ENCODE measurements at regions not wholly inside any gene's neighbourhood (a gene's known extent, or its start where the extent isn't known, plus 50 kb on each side); places are given as distances from the start of the nearest gene placed in this dataset.
"Not testable (repeated sequence)": the region's sequence is repeated elsewhere in the genome, so short reads cannot be mapped to it uniquely, and the experiment has no call there.

GRCh38 chr3:177890359-177890683 is 645.9 kb upstream of the KCNMB2 start:
- no peak overlapping the region for H3K27ac ChIP-seq
- H3K4me1 ChIP-seq (replicated peaks in 1 of 2), result peaks cover 5 to 8% of the 10 kb centered on the region in 2 donors
- no peaks in the 10 kb centered on the region for H3K27me3 ChIP-seq
- no peak for TF ChIP-seq POLR2A (IDR thresholded peaks at IDR 0.05)
- TF ChIP-seq, protein P1, sequence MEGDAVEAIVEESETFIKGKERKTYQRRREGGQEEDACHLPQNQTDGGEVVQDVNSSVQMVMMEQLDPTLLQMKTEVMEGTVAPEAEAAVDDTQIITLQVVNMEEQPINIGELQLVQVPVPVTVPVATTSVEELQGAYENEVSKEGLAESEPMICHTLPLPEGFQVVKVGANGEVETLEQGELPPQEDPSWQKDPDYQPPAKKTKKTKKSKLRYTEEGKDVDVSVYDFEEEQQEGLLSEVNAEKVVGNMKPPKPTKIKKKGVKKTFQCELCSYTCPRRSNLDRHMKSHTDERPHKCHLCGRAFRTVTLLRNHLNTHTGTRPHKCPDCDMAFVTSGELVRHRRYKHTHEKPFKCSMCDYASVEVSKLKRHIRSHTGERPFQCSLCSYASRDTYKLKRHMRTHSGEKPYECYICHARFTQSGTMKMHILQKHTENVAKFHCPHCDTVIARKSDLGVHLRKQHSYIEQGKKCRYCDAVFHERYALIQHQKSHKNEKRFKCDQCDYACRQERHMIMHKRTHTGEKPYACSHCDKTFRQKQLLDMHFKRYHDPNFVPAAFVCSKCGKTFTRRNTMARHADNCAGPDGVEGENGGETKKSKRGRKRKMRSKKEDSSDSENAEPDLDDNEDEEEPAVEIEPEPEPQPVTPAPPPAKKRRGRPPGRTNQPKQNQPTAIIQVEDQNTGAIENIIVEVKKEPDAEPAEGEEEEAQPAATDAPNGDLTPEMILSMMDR (IDR thresholded peaks at IDR 0.05), result no peak
- 47 to 56% (median 52%) methylated on average over 2 of the region's 2 CpGs for WGBS, 4 donors
- intact Hi-C loops (cut with DNase I), result no loop called here
- H3K4me3 ChIP-seq, result no peak overlapping the region
- no peak for DNase-seq
- no peaks in the 10 kb centered on the region for H3K36me3 ChIP-seq (replicated peaks in 1 of 2)
- no peaks in the 10 kb centered on the region for H3K9me3 ChIP-seq (replicated peaks in 1 of 3)

DNA sequence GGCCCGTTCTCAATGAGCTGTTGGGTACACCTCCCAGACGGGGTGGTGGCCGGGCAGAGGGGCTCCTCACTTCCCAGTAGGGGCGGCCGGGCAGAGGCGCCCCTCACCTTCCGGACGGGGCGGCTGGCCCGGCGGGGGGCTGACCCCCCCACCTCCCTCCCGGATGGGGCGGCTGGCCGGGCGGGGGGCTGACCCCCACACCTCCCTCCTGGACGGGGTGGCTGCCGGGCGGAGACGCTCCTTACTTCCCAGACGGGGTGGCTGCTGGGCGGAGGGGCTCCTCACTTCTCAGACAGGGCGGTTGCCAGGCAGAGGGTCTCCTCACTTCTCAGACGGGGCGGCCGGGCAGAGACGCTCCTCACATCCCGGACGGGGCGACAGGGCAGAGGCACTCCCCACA is 644.7 kb upstream of the KCNMB2 start:
- DNase-seq; intact Hi-C loops (cut with DNase I); H3K4me1 ChIP-seq (replicated peaks in 1 of 2); H3K36me3 ChIP-seq (replicated peaks in 1 of 2); H3K27ac ChIP-seq; H3K27me3 ChIP-seq; H3K4me3 ChIP-seq; H3K9me3 ChIP-seq (replicated peaks in 1 of 3): not testable (repeated sequence)
- WGBS, 4 donors, result 94 to 99% (median 95%) methylated on average over 5 to 19 of the region's 29 CpGs

- WGBS, 4 donors, result 61 to 75% (median 71%) methylated on average over 2 of the region's 2 CpGs
- Histone ChIP-seq H3K4me1 (replicated peaks in 1 of 2) (peaks cover 5 to 8% of the 10 kb centered on the region in 2 donors), H3K27ac (peak overlapping the region in 1 of 5 donors; percentile 35), H3K4me3 (no peak overlapping the region), H3K9me3 (replicated peaks in 1 of 3) (peaks cover 0 to 8% (median 7%) of the 10 kb centered on the region in 3 donors), H3K27me3 (no peaks in the 10 kb centered on the region), H3K36me3 (replicated peaks in 1 of 2) (no peaks in the 10 kb centered on the region)
- no peak for DNase-seq
- intact Hi-C loops (cut with DNase I), result no loop called here
- TF ChIP-seq, protein P1 (IDR thresholded peaks at IDR 0.05), result peak in 4 of 6 experiments; percentile 15 to 52 (median 32)
- no peak for TF ChIP-seq POLR2A (IDR thresholded peaks at IDR 0.05)
Measured at GRCh38 chr3:177893331-177893730, 642.9 kb upstream of the KCNMB2 start.

DNA sequence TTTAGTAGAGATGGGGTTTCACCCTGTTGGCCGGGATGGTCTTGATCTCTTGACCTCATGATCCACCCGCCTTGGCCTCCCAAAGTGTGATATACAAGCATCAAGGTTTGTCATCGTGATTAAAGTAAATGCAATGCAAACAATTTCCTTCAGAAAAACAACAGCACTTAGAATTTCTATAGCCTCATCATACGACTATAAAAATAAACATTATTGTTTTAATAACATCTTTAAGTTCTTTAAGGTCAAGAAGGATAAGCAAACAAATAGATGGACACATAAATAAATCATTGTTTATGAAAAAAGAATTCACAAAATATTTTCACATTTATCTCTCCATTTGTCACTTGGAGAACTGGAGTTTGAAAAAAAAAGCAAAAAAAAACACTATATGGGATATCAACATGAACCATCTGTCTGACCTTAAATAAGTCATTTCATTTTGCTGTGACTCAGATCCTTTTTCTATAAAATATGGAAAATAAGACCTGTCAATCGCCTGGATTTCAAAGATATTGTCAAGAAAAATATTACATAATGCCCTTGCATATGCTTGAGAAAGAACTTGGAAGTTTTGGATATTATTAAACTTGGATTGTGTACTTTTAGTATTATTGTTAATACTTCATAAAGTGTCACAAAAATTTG is 642.0 kb upstream of the KCNMB2 start:
- intact Hi-C loops (cut with DNase I), result no loop called here
- Histone ChIP-seq H3K36me3 (replicated peaks in 1 of 2) (no peaks in the 10 kb centered on the region), H3K4me1 (replicated peaks in 1 of 2) (peaks cover 5 to 8% of the 10 kb centered on the region in 2 donors), H3K9me3 (replicated peaks in 1 of 3) (peaks cover 0 to 15% (median 8%) of the 10 kb centered on the region in 3 donors), H3K4me3 (no peak overlapping the region), H3K27ac (no peak overlapping the region), H3K27me3 (no peaks in the 10 kb centered on the region)
- no peak for TF ChIP-seq POLR2A (IDR thresholded peaks at IDR 0.05)
- TF ChIP-seq, protein P1 (IDR thresholded peaks at IDR 0.05), result no peak
- 69 to 82% (median 78%) methylated on average over 5 of the region's 5 CpGs for WGBS, 4 donors
- DNase-seq, result no peak

DNA sequence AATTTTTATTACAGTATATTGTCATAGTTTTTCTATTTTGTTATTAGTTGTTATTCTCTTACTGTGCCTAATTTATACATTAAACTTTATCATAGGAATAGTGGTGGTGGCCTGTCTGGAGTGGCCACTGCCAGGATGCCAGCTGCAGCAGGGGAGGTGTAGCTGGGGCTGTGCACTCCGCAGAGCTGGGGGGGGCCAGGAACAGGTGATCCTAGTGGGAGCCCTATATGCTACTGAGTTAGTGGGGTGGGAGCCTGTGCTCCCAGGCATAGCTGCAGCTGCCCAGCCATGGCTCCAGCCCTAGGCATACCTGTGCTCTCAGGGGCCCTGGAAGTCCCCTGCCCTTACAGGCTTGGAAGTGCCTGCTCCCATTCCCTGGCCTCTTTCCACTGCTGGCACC is 638.1 kb upstream of the KCNMB2 start:
- intact Hi-C loops (cut with DNase I), result no loop called here
- 97 to 100% (median 100%) methylated on average over 1 of the region's 1 CpG for WGBS, 4 donors
- H3K27ac ChIP-seq, result no peak overlapping the region
- no peaks in the 10 kb centered on the region for H3K27me3 ChIP-seq
- TF ChIP-seq, protein P1 (IDR thresholded peaks at IDR 0.05), result no peak
- no peak for TF ChIP-seq POLR2A (IDR thresholded peaks at IDR 0.05)
- H3K9me3 ChIP-seq (replicated peaks in 1 of 3), result peaks cover 0 to 18% (median 8%) of the 10 kb centered on the region in 3 donors
- DNase-seq, result no peak
- H3K36me3 ChIP-seq (replicated peaks in 1 of 2), result no peaks in the 10 kb centered on the region
- no peak overlapping the region for H3K4me3 ChIP-seq
- peaks cover 0 to 5% of the 10 kb centered on the region in 2 donors for H3K4me1 ChIP-seq (replicated peaks in 1 of 2)

All from adrenal gland (tissue), 9 donors.